ENCODE measurements at regions not wholly inside any gene's neighbourhood (a gene's known extent, or its start where the extent isn't known, plus 50 kb on each side); places are given as distances from the start of the nearest gene placed in this dataset.

- no peak for DNase-seq
- ATAC-seq: no peak
- intact Hi-C loops (cut with DNase I, micrococcal nuclease): loop anchor here in 1 of 2 donors (10.0 kb wide), 1 partner anchor 59 kb away; no protein-coding TSS in a partner anchor
Observed at GRCh38 chr17:33983824-33984574, 271.1 kb upstream of the CCL2 start.

GRCh38 chr17:33986088-33986487 lies 269.0 kb upstream of the CCL2 start:
- intact Hi-C loops (cut with DNase I, micrococcal nuclease): loop anchor here in 1 of 2 donors (10.0 kb wide), 1 partner anchor 61 kb away; no protein-coding TSS in a partner anchor
- ATAC-seq (no peak), DNase-seq (no peak)

DNA sequence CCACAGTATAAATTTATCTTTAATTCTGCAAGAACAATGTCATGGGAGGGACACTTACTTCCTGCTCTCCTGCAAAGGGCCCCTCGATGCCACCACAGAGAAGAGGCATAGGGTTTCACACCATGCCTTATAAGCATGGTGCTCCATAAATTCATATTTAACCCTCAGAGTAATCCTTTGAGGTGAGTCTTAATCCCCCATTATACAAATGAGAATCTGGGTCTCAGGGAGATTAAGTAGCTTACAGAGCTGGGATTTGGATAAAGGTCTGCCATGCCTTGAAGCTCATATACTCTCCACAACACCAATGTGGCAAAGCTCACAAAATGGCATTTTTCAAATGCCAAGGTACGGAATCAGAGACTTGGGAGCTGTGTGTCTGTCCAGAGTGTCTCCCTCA lies 268.5 kb upstream of the CCL2 start:
- ATAC-seq: no peak
- intact Hi-C loops (cut with DNase I, micrococcal nuclease): loop anchor here in 1 of 2 donors (10.0 kb wide), 1 partner anchor 62 kb away; no protein-coding TSS in a partner anchor
- no peak for DNase-seq

DNA sequence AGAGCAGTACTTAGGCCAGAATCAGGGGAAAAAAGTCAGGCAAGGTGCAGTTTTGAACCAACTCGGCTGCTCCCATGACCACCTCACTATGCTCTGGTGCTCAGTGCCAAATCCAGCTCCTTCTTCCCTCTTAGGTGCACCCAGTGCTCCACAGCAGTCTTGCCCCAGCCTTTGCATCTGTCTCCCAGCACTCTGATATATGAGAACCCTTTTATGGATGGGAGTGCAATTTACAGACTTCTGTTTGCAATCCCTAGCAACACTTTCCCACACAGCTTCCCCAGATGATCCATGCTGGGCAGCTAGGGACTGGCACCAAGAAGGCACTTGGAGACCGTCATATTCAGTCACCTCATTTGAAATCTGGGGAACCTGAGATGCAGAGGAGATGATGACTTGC lies 267.9 kb upstream of the CCL2 start:
- DNase-seq (no peak), ATAC-seq (peak; percentile 29)
- intact Hi-C loops (cut with DNase I, micrococcal nuclease): loop anchor here in 1 of 2 donors (10.0 kb wide), 1 partner anchor 62 kb away; no protein-coding TSS in a partner anchor

GRCh38 chr17:33989361-33990148 lies 265.5 kb upstream of the CCL2 start:
- ATAC-seq (peak; percentile 86), DNase-seq (peak; percentile 39 to 60)
- intact Hi-C loops (cut with DNase I, micrococcal nuclease): loop anchor here in 1 of 2 donors (10.0 kb wide), 1 partner anchor 65 kb away; no protein-coding TSS in a partner anchor

GRCh38 chr17:33990943-33991706 lies 264.0 kb upstream of the CCL2 start:
- intact Hi-C loops (cut with DNase I, micrococcal nuclease): no loop called here
- ATAC-seq: peak; percentile 74
- DNase-seq: no peak

- ATAC-seq (no peak), DNase-seq (no peak)
- intact Hi-C loops (cut with DNase I, micrococcal nuclease): no loop called here
Observed at GRCh38 chr17:33992113-33992512, 263.0 kb upstream of the CCL2 start.

- no peak for ATAC-seq
Observed at GRCh38 chr17:34000639-34001038, 254.4 kb upstream of the CCL2 start.

DNA sequence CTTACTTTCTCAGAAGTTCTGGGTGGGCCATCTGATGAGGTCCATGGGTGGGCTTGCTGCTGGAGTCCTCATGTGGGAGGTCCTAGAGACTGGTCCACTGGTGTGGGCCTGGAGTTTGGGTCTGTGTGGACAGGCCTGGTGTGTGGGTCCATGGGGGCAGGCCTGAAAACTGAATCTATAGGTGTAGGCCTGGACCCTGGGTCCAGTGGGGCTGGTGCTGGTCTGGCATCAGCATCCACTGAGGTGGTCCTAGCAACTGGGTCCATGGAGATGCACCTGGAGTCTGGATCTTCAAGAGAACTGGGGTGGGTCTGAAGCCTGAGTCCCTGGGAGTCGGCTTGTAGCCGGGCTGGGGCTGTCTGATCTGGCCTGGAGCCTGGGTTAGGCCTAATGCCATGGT lies 253.8 kb upstream of the CCL2 start:
- no peak for DNase-seq
- ATAC-seq: no peak
- intact Hi-C loops (cut with DNase I, micrococcal nuclease): no loop called here

More at GRCh38 chr17:34000639-34001038, 254.4 kb upstream of the CCL2 start:
- intact Hi-C loops (cut with DNase I, micrococcal nuclease): no loop called here
- DNase-seq: no peak

- DNase-seq (no peak), ATAC-seq (no peak)
- intact Hi-C loops (cut with DNase I, micrococcal nuclease): no loop called here
Observed at GRCh38 chr17:34006126-34006525, 249.0 kb upstream of the CCL2 start.

GRCh38 chr17:34008125-34008524 lies 247.0 kb upstream of the CCL2 start:
- no peak for ATAC-seq
- intact Hi-C loops (cut with DNase I, micrococcal nuclease): no loop called here
- no peak for DNase-seq

GRCh38 chr17:34009912-34010311 lies 245.2 kb upstream of the CCL2 start:
- intact Hi-C loops (cut with DNase I, micrococcal nuclease): no loop called here
- ATAC-seq (no peak), DNase-seq (no peak)

GRCh38 chr17:34010534-34010933 lies 244.6 kb upstream of the CCL2 start:
- DNase-seq (no peak), ATAC-seq (no peak)
- intact Hi-C loops (cut with DNase I, micrococcal nuclease): no loop called here

GRCh38 chr17:34011599-34011998 lies 243.5 kb upstream of the CCL2 start:
- intact Hi-C loops (cut with DNase I, micrococcal nuclease): no loop called here
- DNase-seq: no peak
- no peak for ATAC-seq

- no peak for DNase-seq
- intact Hi-C loops (cut with DNase I, micrococcal nuclease): no loop called here
- ATAC-seq: no peak
Observed at GRCh38 chr17:34012709-34013375, 242.2 kb upstream of the CCL2 start.

- DNase-seq (no peak), ATAC-seq (no peak)
- intact Hi-C loops (cut with DNase I, micrococcal nuclease): no loop called here
Observed at GRCh38 chr17:34015253-34015652, 239.8 kb upstream of the CCL2 start.

DNA sequence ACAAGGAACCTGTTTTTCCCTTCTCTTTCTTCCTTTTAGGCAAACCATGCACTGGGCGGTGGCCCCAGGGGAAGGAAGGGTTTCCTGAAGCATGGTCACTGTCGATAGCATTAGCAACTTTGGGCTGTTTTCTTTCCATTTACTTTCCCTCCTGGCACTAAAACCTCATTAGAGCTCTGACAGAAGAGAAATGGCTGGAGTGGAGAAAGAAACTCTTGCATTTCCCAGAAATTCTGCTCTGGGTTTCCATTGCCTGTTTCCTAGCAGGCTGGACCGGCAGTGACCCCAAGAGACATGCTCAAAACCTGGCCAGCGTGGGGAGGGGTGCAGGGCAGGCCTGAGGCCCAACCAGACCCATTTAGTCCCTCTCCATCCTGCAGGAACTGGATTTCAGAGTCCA lies 230.7 kb upstream of the CCL2 start:
- no peak for DNase-seq
- no peak for ATAC-seq
- intact Hi-C loops (cut with DNase I, micrococcal nuclease): no loop called here

DNA sequence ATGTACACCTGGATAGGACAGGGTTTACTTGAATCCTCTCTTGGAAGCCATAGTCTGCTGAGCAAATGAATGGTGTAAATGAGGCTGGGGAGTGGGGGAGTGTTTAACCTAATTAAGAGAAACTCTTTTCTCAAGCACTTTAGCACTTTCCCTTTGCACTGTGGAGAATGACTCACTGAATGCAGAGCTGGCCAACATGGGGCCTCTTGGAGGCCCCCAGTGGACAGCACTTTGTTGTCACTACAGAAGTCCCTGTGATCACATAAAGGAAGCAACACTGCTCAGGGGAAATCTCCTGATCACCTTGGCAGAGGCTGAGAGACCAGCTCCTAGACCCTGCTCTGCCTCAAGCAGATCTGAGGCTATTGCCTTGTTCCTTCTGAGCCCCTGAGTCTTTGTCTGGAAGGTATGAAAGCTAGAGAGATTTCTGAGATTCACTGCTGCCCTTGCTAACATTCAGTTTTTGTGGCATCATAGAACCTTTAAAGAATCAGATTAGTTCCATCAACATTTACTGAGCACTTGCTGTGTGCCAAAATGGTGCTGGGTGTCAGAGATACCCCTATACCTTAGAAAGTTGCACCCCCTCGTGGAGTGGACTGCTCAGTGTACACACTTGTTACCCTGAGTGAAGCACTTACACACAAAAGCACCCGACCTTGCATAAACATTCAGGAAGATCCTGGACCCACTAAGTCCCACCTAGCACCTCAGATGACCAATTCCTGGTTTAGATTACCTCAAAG lies 230.1 kb upstream of the CCL2 start:
- intact Hi-C loops (cut with DNase I, micrococcal nuclease): no loop called here
- ATAC-seq: no peak
- DNase-seq: peak in 1 of 2 donors; percentile 10
